Skeletal muscle tissue (tissue), 3 donors: ENCODE measurements at regions not wholly inside any gene's neighbourhood (a gene's known extent, or its start where the extent isn't known, plus 50 kb on each side); places are given as distances from the start of the nearest gene placed in this dataset.
"Not testable (repeated sequence)": the region's sequence is repeated elsewhere in the genome, so short reads cannot be mapped to it uniquely, and the experiment has no call there.

Experiments used
- H3K27ac ChIP-seq: one replicate; pipeline ENCODE4 v1.7.0; 2013; ENCODE audit warnings: mild to moderate bottlenecking, low read depth, low read length, inconsistent platforms
- H3K27me3 ChIP-seq, 3 donors: one replicate each; pipeline ENCODE4 v1.7.0; 2013; ENCODE audit warnings: low read length in 3 of 3; ENCODE audit not compliant: control insufficient read depth in 3 of 3, insufficient read depth in 3 of 3
- H3K36me3 ChIP-seq, 3 donors: one replicate each; pipeline ENCODE4 v1.7.0; 2013; ENCODE audit warnings: low read length in 3 of 3; ENCODE audit not compliant: control insufficient read depth in 3 of 3, insufficient read depth in 3 of 3
- H3K4me1 ChIP-seq, 3 donors: one replicate each; pipeline ENCODE4 v1.7.0; 2013; ENCODE audit warnings: low read length in 3 of 3, mild to moderate bottlenecking in 3 of 3; ENCODE audit not compliant: control insufficient read depth in 3 of 3, insufficient read depth in 3 of 3
- H3K4me3 ChIP-seq, 3 donors: one replicate each; pipeline ENCODE4 v1.7.0; 2013; ENCODE audit warnings: low read length in 3 of 3
- H3K9ac ChIP-seq, 3 donors: one replicate each; pipeline ENCODE4 v1.7.0; 2013; ENCODE audit warnings: low read length in 3 of 3, mild to moderate bottlenecking in 3 of 3, moderate library complexity in 2 of 3, low read depth in 1 of 3
- H3K9me3 ChIP-seq, 3 donors: one replicate each; pipeline ENCODE4 v1.7.0; 2013; ENCODE audit warnings: low read length in 3 of 3; ENCODE audit not compliant: control insufficient read depth in 3 of 3
- donor health status: Osteomylitis.

GRCh38 chr17:30712859-30713258, 111.6 kb downstream of the CRLF3 start:
- H3K9ac ChIP-seq, H3K9me3 ChIP-seq, H3K4me3 ChIP-seq, H3K27me3 ChIP-seq, H3K4me1 ChIP-seq, H3K36me3 ChIP-seq, H3K27ac ChIP-seq: not testable (repeated sequence)

GRCh38 chr17:30711626-30712507, 112.6 kb downstream of the CRLF3 start:
- not testable (repeated sequence) for H3K9ac ChIP-seq, H3K27ac ChIP-seq, H3K4me3 ChIP-seq, H3K9me3 ChIP-seq, H3K36me3 ChIP-seq, H3K4me1 ChIP-seq
- peaks cover 2 to 12% (median 8%) of the 10 kb centered on the region in 3 donors for H3K27me3 ChIP-seq

- H3K27me3 ChIP-seq = peaks cover 2 to 15% (median 8%) of the 10 kb centered on the region in 3 donors
- not testable (repeated sequence) for H3K4me3 ChIP-seq, H3K4me1 ChIP-seq, H3K9me3 ChIP-seq, H3K36me3 ChIP-seq, H3K9ac ChIP-seq, H3K27ac ChIP-seq
Measured at GRCh38 chr17:30711176-30711575, 113.3 kb downstream of the CRLF3 start.

- not testable (repeated sequence) for H3K27ac ChIP-seq, H3K9me3 ChIP-seq, H3K4me1 ChIP-seq, H3K9ac ChIP-seq, H3K36me3 ChIP-seq
- H3K4me3 ChIP-seq = peak overlapping the region in 1 of 3 donors; percentile 13
- peaks cover 3 to 18% (median 11%) of the 10 kb centered on the region in 3 donors for H3K27me3 ChIP-seq
Measured at GRCh38 chr17:30710276-30711088, 114.0 kb downstream of the CRLF3 start.

DNA sequence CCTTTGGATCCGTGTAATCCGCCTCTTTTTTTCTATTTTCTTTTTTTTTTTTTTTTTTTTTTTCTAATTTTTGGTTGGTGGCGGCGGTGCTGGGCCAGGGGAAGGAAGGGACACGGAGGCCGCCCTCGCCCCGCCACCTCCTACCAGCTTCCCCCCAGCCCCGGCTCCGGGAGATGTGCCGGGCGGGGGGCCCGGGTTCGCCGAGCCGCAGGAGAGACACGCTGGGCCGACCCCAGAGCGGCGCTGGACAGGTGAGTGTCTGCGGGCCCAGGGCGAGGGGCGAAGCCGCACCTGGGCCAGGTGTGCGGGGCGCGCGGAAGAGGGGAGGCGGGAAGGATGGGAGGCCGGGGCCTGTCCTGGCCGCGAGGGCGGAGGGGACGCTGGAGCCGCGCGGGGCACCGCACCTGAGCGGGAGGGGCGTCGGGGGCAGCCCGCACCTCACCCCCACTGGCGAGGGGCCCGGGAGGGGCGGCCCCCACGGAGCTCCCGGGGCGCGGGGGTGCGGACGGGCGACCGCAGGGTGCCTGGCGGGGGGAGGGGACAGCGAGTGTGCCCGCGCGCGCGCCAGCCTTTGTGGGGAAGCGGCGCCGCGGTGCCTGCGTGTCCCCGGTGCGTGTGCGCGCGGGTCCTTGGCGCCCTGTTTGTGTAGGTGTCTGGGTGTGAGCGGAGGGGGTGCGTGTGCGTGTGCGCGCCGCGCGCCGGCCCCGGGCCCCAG, 114.8 kb downstream of the CRLF3 start:
- peaks cover 6 to 22% (median 14%) of the 10 kb centered on the region in 3 donors for H3K27me3 ChIP-seq
- H3K27ac ChIP-seq, H3K9ac ChIP-seq, H3K9me3 ChIP-seq, H3K4me1 ChIP-seq, H3K36me3 ChIP-seq: not testable (repeated sequence)
- peak overlapping the region in 1 of 3 donors; percentile 13 for H3K4me3 ChIP-seq

DNA sequence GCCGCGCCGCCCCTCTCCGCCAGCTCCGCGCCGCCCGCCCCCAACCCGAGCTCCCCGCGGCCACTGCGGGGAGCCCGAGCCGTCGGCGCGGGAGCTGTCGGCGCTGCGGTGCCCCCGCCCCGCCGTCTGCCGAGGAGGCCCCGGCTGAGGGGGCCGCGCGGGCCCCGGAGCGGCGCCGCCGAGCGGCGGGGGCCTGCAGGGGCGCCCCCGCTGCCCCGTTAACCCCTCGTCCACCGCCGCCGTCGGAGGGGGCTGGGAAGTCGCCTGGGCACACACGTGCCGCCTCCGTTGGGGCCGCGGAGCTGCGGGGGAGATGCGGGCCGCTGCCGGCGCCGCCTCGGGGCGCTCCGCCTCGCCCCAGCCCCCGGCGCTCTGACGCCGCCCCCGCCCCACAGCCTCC, 115.4 kb downstream of the CRLF3 start:
- H3K27ac ChIP-seq, H3K9ac ChIP-seq, H3K9me3 ChIP-seq, H3K4me1 ChIP-seq, H3K4me3 ChIP-seq, H3K36me3 ChIP-seq: not testable (repeated sequence)
- peaks cover 6 to 22% (median 14%) of the 10 kb centered on the region in 3 donors for H3K27me3 ChIP-seq

DNA sequence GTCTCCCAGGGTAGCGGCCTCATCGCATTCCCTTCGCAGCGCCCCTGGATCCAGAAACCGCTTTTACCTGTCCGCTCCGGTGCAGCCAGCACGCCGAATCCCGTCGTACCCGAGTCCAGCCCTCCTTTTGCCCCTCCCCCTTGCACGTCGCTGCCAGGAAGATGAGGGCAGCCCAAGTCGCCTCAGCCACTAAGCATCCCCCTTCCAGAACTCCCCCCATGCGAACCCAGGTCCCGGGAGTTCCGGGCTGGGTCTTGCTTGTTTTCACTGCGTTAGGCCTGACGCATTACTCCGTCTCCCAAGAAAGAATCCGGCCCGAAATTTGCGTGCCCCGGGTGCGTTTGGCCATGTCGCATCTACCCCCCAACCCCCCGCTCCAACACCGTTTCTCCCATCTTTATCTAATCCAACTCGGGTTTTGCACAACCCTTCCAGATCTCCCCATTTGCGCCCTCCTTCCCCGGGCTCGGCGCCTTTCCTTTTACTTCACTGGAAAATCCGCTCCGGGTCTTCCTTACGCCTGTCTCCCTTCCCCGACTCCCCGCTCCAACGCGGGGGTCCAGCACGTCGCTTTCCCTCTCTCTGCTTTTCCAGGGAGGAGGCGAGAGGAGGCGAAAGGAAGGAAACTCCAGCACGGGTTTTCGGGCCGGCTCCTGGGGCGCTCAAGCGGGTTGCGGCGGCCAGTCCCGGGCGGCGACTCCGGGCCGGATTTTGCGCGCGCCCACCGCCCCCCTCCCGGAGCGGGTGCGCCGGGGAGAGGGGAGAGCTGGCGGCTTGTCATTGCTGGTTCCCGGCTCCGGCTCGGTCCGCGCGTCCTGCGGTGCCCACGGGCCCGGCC, 116.0 kb downstream of the CRLF3 start:
- H3K27ac ChIP-seq, H3K9me3 ChIP-seq, H3K4me1 ChIP-seq, H3K36me3 ChIP-seq: not testable (repeated sequence)
- H3K27me3 ChIP-seq = peaks cover 6 to 22% (median 14%) of the 10 kb centered on the region in 3 donors
- peak overlapping the region in 2 of 3 donors; percentile 59 to 66 for H3K9ac ChIP-seq
- peak overlapping the region; percentile 65 to 76 (median 68) for H3K4me3 ChIP-seq

GRCh38 chr17:30707724-30708240, 116.7 kb downstream of the CRLF3 start:
- H3K9me3 ChIP-seq, H3K27ac ChIP-seq, H3K4me1 ChIP-seq, H3K36me3 ChIP-seq: not testable (repeated sequence)
- Histone ChIP-seq H3K27me3 (peaks cover 6 to 22% (median 14%) of the 10 kb centered on the region in 3 donors), H3K9ac (peak overlapping the region in 2 of 3 donors; percentile 59 to 66), H3K4me3 (peak overlapping the region; percentile 65 to 76 (median 68))
